HG02852 (cell line): ENCODE measurements at regions not wholly inside any gene's neighbourhood (a gene's known extent, or its start where the extent isn't known, plus 50 kb on each side); places are given as distances from the start of the nearest gene placed in this dataset.
A peak's percentile ranks its signal among the peaks of the same experiment; 100 is the strongest.

ENCODE experiments used
- ATAC-seq: cut with Tn5 transposase; IDR thresholded peaks from one replicate; pipeline ENCODE4 v1.9.1; 2021; ENCODE audit warnings: mild to moderate bottlenecking, moderate library complexity; ENCODE audit not compliant: unreplicated experiment

DNA sequence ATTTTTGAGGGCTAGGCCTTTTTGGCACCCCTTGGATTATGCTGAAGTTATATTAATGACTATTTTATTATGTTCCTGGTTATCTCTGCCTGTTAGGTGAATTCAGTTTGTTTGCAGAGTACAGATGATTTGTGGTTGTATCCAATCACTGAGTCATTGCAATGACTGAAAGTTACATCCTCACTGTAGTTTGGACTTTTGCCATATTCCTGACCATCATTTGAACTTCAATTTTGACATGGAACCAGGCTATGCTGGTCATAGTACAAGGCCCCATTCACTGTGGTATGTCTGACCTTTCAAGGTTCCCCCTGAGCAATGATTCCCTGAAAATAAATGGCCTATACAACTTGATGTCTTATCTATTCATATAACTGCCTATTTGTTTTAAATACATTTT, 621.0 kb downstream of the CCER1 start:
- ATAC-seq, result no peak

DNA sequence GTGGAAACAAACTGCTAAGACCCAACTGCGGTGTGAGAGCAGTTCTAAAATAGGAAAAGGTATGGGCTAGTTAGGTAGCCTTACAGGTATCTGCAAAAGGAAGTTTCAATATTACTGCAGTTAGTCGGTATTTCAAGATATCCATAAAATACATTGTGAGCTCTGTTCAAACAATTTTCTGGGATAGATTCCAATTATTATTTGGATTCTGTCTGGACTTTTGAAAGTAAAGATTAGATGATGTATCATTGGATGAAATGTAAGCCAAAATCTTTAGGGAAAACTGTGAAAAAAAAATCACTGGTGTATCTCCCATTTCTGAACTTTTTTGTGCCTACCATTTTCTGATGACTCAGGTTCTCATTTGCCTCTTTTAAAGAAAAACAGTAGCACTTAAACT, 621.6 kb downstream of the CCER1 start:
- ATAC-seq, result no peak

DNA sequence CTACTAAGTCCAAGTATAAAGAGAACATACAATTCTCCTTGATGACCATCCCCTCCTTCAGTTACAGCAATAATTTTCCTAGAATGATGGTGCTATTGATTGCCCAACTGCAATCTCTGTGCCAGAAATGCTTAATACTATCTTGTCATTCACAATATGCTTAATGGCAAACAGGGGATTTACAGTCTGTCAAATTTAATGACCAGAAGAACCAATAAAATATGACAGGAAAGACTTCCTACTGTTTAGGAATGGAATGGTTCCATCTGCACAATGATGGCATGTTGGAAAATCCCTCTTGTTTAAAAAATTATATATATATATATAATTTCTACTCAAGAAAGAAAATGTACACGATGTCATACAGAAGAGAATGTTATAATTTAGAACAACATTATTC, 623.2 kb downstream of the CCER1 start:
- no peak for ATAC-seq

DNA sequence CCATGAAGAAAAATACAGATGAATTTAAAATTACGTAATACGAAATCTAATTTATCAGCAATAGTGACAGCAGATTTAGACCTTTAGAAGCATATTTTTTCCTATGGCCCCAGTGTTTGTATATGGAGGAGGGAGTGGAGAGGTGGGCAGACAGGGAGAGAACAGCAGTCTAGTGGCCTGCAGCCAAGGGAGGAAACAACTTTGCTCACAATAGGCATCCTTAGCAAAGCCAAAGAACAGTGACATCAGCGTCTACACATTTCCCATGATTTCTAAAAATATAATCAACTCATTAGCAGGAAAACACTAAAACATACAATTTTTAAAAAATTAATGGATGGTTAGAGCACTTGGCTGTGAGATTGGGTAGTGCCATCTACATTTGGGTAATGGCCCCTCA, 622.6 kb upstream of the ATP2B1 start:
- no peak for ATAC-seq

DNA sequence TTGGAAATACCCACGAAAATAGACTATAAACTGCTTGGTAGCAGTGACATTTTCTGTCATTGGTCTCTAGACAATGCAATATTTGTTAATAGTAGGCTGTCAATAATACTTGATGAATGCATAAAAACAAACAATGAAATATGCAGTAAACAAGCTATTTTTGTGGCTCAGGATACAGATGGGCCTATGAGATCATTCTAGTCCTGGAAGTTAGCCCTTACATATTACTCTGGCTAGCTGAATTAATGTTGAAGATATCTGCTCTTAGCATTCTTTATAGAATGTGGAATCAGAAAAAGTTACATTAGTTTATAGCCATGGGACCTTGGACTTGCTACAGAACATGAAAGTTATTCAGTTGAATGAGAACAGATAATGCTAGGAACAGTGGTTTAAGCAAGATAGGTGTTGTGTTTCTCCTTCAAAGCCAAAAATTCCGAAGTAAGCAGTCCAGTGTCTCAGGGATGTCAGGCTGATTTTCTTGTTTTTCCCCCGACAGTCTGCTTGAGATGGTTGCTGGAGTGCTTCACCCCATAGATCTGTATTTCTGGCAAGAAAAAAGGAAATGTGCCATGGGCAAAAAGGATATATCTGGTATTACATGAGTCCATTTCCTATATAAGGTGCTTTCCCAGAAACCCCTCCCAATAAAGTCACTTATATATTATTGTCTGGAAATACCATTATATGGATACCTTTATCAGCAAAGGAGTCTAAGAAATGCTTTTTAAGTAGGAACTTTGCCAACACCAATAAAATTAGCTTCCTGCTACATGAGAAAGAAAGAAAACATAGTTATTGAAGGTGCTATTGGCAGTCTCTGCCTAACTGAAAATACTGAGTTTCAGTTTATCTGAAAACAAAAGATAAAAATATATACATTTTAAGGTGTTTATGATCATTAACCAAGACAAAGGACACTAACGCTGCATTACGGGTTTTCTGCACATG, 619.4 kb upstream of the ATP2B1 start:
- ATAC-seq, result no peak

DNA sequence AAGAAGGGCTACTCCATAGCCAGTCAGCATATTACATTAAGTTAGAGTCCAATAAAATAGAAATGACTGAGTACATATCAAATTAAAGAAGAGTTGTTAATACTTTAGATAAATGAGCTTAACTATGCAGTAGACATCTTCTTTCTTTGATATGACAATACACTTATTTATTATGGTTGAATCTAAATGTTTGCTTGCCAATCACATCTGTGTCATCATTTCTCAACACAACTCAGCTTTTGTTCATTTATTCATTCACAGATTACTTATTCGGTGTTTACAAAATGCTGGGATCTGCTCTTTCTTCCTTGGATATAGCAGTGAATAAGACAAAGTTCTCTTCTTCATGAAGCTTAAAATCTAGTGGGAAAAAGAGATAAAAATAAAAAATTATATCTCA, 614.6 kb upstream of the ATP2B1 start:
- ATAC-seq, result no peak

DNA sequence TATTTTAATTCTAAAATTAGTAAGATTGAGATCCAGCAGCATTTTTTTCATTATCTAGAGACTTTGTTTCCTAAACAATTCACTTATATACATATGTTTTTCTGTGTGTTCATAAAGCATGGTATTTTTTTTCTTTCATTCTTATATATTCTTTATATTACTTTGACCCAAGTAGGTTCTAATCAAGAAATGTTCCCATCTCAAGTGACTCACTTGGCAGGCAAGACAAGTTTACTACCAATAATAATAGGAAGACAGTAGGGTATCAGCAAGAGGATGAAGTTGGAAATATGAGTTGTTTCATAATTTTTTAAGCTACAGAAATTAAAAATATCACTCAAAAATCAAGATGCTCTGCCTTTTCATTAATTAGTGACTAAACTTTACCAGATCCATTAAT, 613.4 kb upstream of the ATP2B1 start:
- no peak for ATAC-seq

DNA sequence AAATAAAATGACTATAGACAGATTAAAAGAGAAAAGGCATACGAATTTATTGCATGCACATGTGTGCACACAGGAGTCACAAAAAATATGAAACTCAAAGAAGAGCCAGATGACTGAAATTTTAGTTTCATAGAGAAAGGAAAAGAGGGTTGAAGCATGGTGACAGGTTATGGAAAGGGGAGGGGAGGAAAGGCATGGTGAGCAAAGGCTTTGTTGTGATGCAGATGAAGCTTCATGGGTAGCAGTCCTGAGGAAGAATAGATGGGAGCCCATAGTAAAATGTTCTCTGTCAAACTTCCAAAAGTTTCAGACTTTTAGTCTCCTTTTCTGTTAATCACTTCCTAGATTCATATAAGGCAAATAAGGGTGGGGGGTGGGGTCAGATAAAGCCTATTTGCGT, 612.7 kb upstream of the ATP2B1 start:
- no peak for ATAC-seq

DNA sequence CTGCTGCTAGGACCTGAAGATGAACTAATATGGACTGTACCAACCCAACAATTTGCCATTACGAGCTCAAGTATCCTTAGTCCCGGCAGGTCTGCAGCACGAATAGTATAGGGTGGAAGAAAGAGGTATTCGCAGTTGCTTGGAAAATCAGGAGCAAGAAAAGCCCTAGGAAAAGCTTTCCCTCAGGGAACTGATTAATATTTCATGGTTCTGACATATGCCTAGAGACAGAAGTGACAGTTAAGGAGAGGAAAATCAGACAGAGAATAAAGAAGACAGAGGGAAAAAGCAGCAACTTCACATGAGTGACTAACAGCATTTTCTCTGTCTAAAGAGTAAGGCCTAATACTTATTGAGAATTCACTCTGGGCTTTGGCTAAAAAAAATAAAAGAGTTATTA, 602.9 kb upstream of the ATP2B1 start:
- ATAC-seq, result no peak

DNA sequence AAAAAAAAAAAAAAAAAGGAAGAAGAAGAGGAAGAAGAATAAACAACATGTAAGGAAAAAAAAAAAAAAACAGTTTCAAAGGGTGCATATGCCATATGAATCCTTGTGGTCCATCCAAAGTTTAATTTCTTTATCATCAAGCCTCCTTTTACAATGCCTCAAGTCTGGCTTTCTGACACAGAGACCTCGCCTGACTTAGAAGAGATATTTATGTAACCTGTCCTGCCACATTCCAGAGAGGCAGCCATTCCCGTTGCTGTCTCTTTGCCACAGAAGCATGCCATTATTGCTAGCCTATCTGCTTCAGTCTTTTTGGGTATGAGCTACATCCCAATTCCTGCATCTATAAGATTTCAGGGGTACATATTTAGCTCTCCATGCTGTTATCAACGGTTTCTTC, 596.7 kb upstream of the ATP2B1 start:
- no peak for ATAC-seq

DNA sequence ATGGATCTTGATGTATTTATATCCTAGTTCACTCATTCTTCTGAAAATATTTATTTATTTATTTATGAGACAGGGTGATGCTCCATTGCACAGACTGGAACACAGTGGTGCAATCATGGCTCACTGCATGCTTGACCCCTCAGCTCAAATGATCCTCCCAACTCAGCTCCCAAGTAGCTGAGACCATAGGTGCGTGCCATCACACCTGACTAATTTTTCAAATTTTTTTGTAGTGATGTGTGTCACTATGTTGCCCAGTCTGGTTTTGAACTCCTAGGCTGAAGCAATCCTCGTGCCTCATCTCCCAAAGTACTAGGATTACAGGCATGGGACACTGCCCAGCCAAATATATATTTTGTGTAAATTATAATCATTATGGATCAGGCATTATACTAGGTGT, 595.6 kb upstream of the ATP2B1 start:
- ATAC-seq, result no peak

DNA sequence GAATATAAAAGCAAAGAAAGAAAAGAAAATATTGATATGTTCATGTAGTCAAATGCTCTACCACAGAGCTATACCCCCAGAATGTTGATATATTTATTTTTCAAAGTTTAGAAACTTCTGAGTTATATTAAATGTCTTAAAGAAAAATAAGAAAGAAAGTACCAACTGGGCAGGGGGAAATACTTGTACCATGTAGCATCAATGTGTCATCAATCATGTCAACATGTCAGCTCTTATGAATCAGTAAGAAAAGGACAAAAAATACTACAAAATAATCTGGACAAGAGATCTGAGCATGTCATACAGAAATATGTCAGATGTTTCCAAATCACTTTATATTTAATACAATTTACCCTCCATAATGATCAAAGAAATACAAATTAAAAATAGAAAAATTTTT, 595.1 kb upstream of the ATP2B1 start:
- ATAC-seq, result no peak

DNA sequence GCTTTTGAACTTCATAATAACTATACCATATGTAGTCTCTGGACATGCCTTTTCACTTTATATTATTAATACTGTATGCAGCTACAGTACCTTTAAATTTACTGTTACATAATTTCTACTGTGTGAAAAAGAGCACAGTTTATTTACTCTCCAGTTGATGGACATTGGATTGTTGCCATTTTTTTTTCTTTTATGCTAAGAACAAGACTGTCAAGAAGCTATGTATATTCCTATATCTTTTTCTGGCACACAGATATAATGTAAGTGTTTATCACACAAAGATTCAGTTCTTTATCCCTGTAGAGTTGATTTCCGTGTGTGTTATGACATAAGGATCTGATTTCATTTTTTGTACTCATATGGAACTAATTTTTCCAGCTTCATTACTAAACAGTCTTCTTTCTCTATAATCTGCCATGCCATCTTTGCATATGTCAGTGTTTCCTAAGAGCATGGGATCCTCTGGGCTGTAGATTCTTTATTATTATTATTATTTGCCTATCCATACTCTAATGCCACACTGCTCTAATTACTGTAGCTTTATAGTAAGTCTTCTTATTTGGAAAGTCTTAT, 593.0 kb upstream of the ATP2B1 start:
- ATAC-seq, result no peak

DNA sequence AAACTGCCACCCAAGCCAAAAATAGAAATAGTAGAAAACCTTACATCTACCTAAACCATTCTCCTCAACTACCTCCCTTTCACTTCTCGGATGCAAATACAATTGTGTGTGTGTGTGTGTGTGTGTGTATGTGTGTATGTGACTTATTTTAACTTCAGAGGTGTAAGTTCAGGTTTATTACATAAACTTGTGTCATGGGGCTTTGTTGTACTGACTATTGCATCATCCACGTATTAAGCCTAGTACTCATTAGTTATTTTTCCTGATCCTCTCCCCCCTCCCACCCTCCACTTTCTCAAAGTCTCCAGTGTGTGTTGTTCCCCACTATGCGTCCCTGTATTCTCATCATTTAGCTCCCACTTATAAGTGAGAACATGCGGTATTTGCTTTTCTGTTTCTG, 592.5 kb upstream of the ATP2B1 start:
- no peak for ATAC-seq

DNA sequence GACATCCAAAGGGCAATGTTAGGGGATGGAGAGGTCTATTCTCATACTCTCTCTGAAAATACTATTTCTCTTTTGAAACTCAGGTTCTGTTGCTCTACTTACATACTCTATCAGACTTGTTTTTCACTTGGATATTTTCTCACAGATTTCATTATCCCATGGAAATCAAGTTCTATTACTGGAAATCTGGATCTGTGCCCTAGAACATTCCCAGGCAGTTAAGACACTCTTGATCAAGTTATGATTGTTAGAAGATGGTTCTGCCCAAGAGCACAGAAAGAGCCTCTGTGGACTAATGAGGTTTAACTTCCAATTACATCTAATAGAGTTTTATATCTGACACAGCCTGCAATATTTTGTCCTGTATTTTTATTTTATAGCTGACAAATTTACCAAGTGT, 591.0 kb upstream of the ATP2B1 start:
- no peak for ATAC-seq

DNA sequence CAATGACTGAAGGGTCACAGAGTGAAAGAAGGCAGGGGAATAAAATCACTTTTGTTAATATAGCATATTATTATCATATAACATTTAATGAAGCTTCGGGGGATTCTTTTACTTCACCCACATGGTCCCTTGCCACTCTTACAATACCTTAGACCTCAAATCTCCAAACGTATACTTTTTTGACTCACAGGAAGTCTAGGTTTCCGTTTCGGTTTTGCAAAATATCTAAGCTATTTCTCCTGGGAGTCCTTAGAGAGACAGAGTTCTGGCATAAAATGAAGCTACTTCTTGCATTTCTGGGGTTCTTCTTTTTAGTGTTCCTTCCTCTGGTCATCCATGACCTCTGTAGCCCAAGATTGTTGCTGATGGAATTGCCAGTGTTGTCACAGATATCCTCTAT, 590.5 kb upstream of the ATP2B1 start:
- peak; percentile 95 for ATAC-seq

DNA sequence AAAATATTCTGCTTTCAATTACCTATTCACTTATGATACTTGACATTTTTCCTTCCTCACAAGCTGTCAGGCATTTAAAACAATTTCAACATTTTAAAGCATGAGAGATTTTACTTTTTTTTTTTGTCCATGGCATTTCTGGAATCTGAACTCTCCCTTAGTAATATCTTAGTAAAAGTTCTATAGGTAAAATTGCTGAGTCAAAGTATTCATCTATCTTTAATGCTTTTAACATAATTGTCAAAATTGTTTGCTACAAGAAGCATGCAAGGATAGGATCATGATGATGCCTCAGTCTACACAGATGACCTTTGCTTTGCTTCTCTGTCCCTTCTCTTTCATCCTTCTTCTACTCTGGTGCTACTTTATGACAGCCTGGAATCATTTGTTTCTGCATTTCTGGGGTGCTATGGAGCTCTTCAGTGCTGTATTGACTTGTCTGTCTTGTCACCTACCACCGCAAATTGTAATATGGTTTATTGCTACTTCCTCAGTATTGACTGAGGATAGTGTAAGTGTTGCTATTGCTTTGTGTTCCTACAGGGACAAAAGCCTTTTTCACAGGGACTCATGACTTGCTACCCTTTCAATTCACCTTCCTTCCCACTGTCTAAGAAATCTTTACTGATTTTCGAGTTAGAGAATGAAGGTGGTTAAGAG, 589.8 kb upstream of the ATP2B1 start:
- ATAC-seq, result no peak

DNA sequence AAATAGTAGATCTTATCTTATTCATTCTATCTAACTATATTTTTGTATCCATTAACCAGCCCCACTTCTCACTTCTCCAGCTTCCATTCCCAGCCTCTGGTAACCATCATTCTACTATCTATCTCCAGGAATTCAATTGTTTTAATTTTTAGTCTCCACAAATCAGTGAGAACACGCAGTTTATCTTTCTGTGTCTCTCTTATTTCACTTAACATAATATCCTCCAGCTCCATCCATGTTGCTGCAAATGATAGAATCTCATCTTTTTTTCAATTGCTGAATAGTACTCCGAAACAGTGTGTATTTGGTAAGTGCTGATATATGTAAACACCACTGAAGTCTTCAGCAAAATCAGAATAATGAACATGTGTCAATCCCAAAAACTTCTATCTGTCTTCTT, 587.2 kb upstream of the ATP2B1 start:
- ATAC-seq, result no peak

DNA sequence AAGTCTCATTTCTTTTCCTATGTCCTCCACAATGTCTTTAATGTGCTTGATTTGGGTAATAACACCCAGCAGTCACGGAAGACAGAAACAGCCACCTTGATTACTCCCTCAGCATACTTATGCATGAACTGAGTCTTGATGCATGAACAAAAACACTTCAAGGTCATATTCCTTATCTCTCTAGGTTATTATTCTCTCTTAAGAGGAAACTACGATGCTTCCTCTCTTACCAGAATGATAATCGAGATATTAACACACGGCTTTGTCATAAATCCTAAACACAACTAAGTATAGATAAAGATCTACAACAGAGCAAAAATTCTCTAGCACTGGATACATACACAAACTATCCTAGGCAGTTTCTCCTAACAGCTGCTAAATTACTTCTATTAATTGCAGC, 583.5 kb upstream of the ATP2B1 start:
- no peak for ATAC-seq

DNA sequence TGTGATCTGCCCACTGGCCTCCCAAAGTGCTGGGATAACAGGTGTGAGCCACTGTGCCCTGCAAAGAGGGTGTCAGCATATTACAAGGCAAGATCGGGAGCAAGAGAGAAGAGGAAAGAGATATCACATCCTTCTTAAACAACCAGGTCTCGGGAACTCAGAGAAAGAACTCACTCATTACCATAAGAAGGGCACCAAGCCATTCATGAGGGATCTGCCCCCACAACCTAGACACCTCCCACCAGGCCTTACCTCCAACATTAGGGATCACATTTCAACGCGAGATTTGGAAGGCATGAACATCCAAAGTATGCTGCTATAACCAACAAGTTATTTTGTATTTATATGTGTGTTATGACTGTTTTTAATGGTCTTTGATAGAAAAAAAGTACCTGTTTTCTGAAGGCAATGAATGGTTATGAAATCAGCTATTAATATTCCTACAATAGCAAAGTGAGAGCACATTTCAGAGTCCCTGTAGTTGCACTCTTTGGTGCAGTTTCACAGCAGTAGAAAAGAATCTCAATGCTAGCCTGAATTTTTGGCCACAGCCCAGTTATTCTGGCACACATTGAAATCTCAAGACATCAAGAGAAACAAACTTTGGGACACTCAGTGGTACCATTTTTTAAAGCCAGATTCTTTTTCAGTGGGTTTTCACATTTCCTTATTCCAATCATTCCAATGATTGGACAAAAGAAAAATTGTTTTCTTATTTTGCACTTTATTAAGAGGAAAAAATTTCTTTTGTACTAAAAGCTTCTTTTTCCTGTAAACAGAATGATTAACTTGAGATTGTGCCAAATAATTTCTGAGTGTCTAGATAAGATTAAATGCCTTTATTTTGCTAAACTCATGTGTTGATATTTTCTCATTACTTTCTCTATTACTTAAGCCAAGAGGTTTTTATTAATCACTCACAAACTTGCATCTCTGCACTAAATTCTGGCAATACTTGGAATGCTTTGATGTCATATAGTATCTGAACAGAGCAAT, 582.6 kb upstream of the ATP2B1 start:
- ATAC-seq, result no peak

DNA sequence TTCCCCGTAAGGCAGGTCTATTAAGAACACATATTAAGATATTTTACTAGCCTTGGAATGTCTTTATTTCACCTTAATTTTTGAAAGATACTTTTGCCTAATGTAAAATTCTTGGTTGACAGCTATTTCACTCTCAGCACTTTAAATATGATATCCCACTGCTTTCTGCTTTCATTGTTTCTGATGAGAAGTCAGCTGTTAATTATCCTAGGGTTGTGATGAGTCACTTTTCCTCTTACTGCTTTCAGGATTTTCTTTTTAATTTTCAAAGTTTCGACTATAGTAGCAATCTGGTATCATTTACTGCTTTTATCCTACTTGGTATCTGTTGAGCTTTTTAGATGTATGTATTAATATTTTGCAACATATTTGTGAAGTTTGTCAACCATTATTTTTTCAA, 578.9 kb upstream of the ATP2B1 start:
- no peak for ATAC-seq
